GM12878 (cell line): ENCODE measurements at regions not wholly inside any gene's neighbourhood (a gene's known extent, or its start where the extent isn't known, plus 50 kb on each side); places are given as distances from the start of the nearest gene placed in this dataset.

Experiments
- ATAC-seq: fragments of 200-7000 bp; cut with Tn5 transposase; 3 replicates; pipeline ENCODE4 v1.9.1; 2020; ENCODE audit warnings: mild to moderate bottlenecking, moderate library complexity
- BruUV-seq: library from RNA; stranded (reverse); fragments of 400-500 nt; replicated peaks from 2 replicates; lab custom pipeline; 2021; lab: Mats Ljungman, UMichigan
- CTCF ChIA-PET: fragments of 300-600 bp; sonication (Branson Sonifier 250); formaldehyde crosslinking; extraction: SDS; loops from one replicate; lab custom pipeline; 2021; ENCODE audit warnings: inconsistent platforms; lab: Yijun Ruan, JAX
- POLR2A ChIA-PET: fragments of 350-600 bp; formaldehyde crosslinking; extraction: SDS; loops from one replicate; lab custom pipeline; 2021; ENCODE audit warnings: inconsistent platforms; lab: Charles Lee
- RAD21 ChIA-PET: fragments of 300-600 bp; sonication (Branson Sonifier 250); formaldehyde crosslinking; loops from one replicate; lab custom pipeline; 2023; ENCODE audit warnings: antibody characterized with exemption; ENCODE audit not compliant: unreplicated experiment; lab: Charles Lee
- SMC1A ChIA-PET: fragments of 300-600 bp; sonication (Branson Sonifier 250); formaldehyde crosslinking; loops from one replicate; lab custom pipeline; 2023; ENCODE audit not compliant: unreplicated experiment, uncharacterized antibody; lab: Charles Lee
- DNase-seq: peaks from one replicate; pipeline ENCODE4 v3.0.0-alpha.2; 2011; ENCODE audit warnings: low read depth, low spot score
- FAIRE-seq: peaks from 3 replicates; lab custom pipeline; 2011; peaks lifted over from hg19 to GRCh38; lab: Jason Lieb, UNC
- H2AFZ ChIP-seq: 2 replicates; pipeline ENCODE4 v1.6.0; 2011; ENCODE audit warnings: low read depth, low read length, control low read depth; ENCODE audit not compliant: control insufficient read depth
- H3K27ac ChIP-seq: 2 replicates; pipeline ENCODE4 v1.5.1; 2011; ENCODE audit warnings: control low read depth; ENCODE audit not compliant: control insufficient read depth, insufficient read depth
- H3K27me3 ChIP-seq, 2 experiments: replicated peaks in 1 of 2; 2 replicates each; pipeline versions ENCODE4 v1.6.0 to v1.6.1; 2011; ENCODE audit warnings: low read length in 1 of 2; ENCODE audit not compliant: control insufficient read depth in 2 of 2, insufficient read depth in 2 of 2
- H3K36me3 ChIP-seq, 2 experiments: 2 replicates each; pipeline ENCODE4 v1.5.1; 2011; ENCODE audit warnings: low read length in 1 of 2; ENCODE audit not compliant: control insufficient read depth in 2 of 2, insufficient read depth in 2 of 2
- H3K4me1 ChIP-seq: 2 replicates; pipeline ENCODE4 v1.6.1; 2011; ENCODE audit warnings: mild to moderate bottlenecking, low read length, moderate library complexity, mixed read lengths; ENCODE audit not compliant: control insufficient read depth, insufficient read depth
- H3K4me2 ChIP-seq: 2 replicates; pipeline ENCODE4 v1.6.0; 2011; ENCODE audit warnings: control low read depth; ENCODE audit not compliant: control insufficient read depth, insufficient read depth
- H3K4me3 ChIP-seq: fragments of 200-600 bp; sonication (generic); 2 replicates; pipeline ENCODE4 v1.5.1; 2016
- H3K79me2 ChIP-seq: 2 replicates; pipeline ENCODE4 v1.6.0; 2011; ENCODE audit warnings: low read length; ENCODE audit not compliant: control insufficient read depth, insufficient read depth
- H3K9ac ChIP-seq: 2 replicates; pipeline ENCODE4 v1.8.0; 2011; ENCODE audit warnings: low read length, control low read depth, mixed read lengths; ENCODE audit not compliant: control insufficient read depth, insufficient read depth
- H3K9me3 ChIP-seq: replicated peaks from 3 replicates; pipeline ENCODE4 v1.5.1; 2011; ENCODE audit warnings: mild to moderate bottlenecking, low read length; ENCODE audit not compliant: control insufficient read depth, insufficient read depth
- H4K20me1 ChIP-seq: 2 replicates; pipeline ENCODE4 v1.6.0; 2011; ENCODE audit not compliant: control insufficient read depth, insufficient read depth
- CHD1 ChIP-seq: IDR thresholded peaks from 2 replicates; pipeline ENCODE4 v1.6.1; 2012; ENCODE audit warnings: low read depth, low read length, improper control_type of control experiment
- ETV6 ChIP-seq, 2 experiments: fragments of 450-650 bp in 1 of 2; IDR thresholded peaks in 1 of 2; conservative IDR thresholded peaks in 1 of 2; 2 replicates each; pipeline ENCODE4 v1.6.1; 2014; ENCODE audit warnings: antibody characterized with exemption in 1 of 2, borderline replicate concordance in 1 of 2, low read depth in 1 of 2, mild to moderate bottlenecking in 1 of 2, moderate library complexity in 1 of 2
- HDAC6 ChIP-seq: fragments of 200-600 bp; sonication (generic); IDR thresholded peaks from one replicate; pipeline ENCODE4 v1.8.0; 2017; ENCODE audit warnings: antibody characterized with exemption; ENCODE audit not compliant: unreplicated experiment
- JUNB ChIP-seq: IDR thresholded peaks from 2 replicates; pipeline ENCODE4 v1.6.1; 2016; ENCODE audit warnings: antibody characterized with exemption, mild to moderate bottlenecking
- JUND ChIP-seq: IDR thresholded peaks from 2 replicates; pipeline ENCODE4 v1.6.1; 2012; ENCODE audit warnings: low read depth, mild to moderate bottlenecking, low read length, improper control_type of control experiment, moderate library complexity
- LARP7 ChIP-seq: fragments of 450-650 bp; IDR thresholded peaks from 2 replicates; pipeline ENCODE4 v1.6.1; 2017; ENCODE audit warnings: mild to moderate bottlenecking
- NR2C1 ChIP-seq: fragments of 450-650 bp; IDR thresholded peaks from 2 replicates; pipeline ENCODE4 v1.6.1; 2017; ENCODE audit warnings: antibody characterized with exemption, mild to moderate bottlenecking, moderate library complexity
- NR2C2 ChIP-seq: IDR thresholded peaks from 2 replicates; pipeline ENCODE4 v1.6.1; 2011; ENCODE audit warnings: borderline replicate concordance, low read depth; ENCODE audit not compliant: control insufficient read depth, insufficient read length
- SP1 ChIP-seq: IDR thresholded peaks from one replicate; pipeline ENCODE4 v1.6.1; 2011; ENCODE audit warnings: low read depth, low read length
- TCF12 ChIP-seq: IDR thresholded peaks from 2 replicates; pipeline ENCODE4 v1.6.1; 2011; ENCODE audit warnings: low read depth, mild to moderate bottlenecking, low read length
- WGBS: methylation state at CpG from one replicate; pipeline ENCODE4 v1.1.6; 2016; ENCODE audit warnings: low lambda C conversion rate; ENCODE audit not compliant: insufficient replicate concordance, insufficient coverage; ENCODE audit errors: missing lambda C conversion rate; 5-methylcytosine and 5-hydroxymethylcytosine counted together
- in situ Hi-C: fragments of 300-500 bp; cut with MboI; formaldehyde crosslinking; loops from 9 replicates; pipeline ENCODE4 v1.14.3; 2018; ENCODE audit warnings: mixed read lengths
- intact Hi-C: fragments of 100-400 bp; cut with micrococcal nuclease; formaldehyde crosslinking; loops from one replicate; pipeline ENCODE4 v1.14.2; 2022; ENCODE audit not compliant: unreplicated experiment
- TF ChIP-seq, protein P1 (sequence below): fragments of 450-650 bp; IDR thresholded peaks from 2 replicates; pipeline ENCODE4 v1.6.1; 2016; ENCODE audit warnings: mild to moderate bottlenecking

DNA sequence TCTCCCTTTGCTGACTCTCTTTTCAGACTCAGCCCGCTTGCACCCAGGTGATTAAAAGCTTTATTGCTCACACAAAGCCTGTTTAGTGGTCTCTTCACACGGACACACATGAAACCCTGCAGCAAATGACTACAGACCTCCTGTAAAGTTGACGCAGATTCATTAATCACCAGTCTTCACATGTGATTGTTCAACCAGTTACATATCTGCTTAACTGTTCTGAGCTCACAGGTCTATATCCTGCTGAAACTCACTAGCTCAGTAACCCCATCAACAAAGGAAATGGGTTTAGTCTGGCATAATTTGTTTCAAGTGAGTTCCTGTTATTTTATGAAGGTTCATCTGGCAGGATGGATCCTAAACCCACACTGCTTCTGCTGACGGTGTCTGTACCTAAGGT, 68.4 kb upstream of the GJA8 start:
- 26% methylated on average over 4 of the region's 4 CpGs for WGBS
- ChIA-PET CTCF (no interaction called here), POLR2A (no interaction called here), SMC1A (no interaction called here), RAD21 (no interaction called here)
- no peak for ATAC-seq
- no peaks in the 10 kb centered on the region; a peak in 1 of 4 replicates for H3K27me3 ChIP-seq
- no peak for TF ChIP-seq JUND
- TF ChIP-seq CHD1, result no peak
- TF ChIP-seq NR2C2, result no peak
- TF ChIP-seq SP1, result no peak
- no peak for TF ChIP-seq JUNB
- TF ChIP-seq NR2C1, result no peak
- no peak for TF ChIP-seq TCF12
- no peak for TF ChIP-seq LARP7
- no peak for TF ChIP-seq HDAC6
- TF ChIP-seq, protein P1, sequence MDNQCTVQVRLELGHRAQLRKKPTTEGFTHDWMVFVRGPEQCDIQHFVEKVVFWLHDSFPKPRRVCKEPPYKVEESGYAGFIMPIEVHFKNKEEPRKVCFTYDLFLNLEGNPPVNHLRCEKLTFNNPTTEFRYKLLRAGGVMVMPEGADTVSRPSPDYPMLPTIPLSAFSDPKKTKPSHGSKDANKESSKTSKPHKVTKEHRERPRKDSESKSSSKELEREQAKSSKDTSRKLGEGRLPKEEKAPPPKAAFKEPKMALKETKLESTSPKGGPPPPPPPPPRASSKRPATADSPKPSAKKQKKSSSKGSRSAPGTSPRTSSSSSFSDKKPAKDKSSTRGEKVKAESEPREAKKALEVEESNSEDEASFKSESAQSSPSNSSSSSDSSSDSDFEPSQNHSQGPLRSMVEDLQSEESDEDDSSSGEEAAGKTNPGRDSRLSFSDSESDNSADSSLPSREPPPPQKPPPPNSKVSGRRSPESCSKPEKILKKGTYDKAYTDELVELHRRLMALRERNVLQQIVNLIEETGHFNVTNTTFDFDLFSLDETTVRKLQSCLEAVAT, result no peak
- no peak for TF ChIP-seq ETV6 (conservative IDR thresholded peaks at IDR 0.05 in 1 of 2, IDR thresholded peaks at IDR 0.05 in 1 of 2; ENCODE audit: borderline replicate concordance in 1 of 2, low read depth in 1 of 2)
- H3K4me3 ChIP-seq, result no peak overlapping the region
- BruUV-seq, result no TSS peak
- H3K79me2 ChIP-seq, result no peaks in the 10 kb centered on the region
- in situ Hi-C loops, result no loop called here
- no peak overlapping the region for H3K9ac ChIP-seq
- DNase-seq, result no peak
- H3K36me3 ChIP-seq, result no peaks in the 10 kb centered on the region
- no peak for FAIRE-seq
- no peaks in the 10 kb centered on the region for H3K4me1 ChIP-seq
- no peaks in the 10 kb centered on the region for H4K20me1 ChIP-seq
- H3K27ac ChIP-seq, result no peak overlapping the region
- no peaks in the 10 kb centered on the region for H3K9me3 ChIP-seq
- intact Hi-C loops, result no loop called here
- H2AFZ ChIP-seq, result no peak overlapping the region
- H3K4me2 ChIP-seq, result no peak overlapping the region
